ENCODE measurements at regions not wholly inside any gene's neighbourhood (a gene's known extent, or its start where the extent isn't known, plus 50 kb on each side); places are given as distances from the start of the nearest gene placed in this dataset.
"Not testable (repeated sequence)": the region's sequence is repeated elsewhere in the genome, so short reads cannot be mapped to it uniquely, and the experiment has no call there.

DNA sequence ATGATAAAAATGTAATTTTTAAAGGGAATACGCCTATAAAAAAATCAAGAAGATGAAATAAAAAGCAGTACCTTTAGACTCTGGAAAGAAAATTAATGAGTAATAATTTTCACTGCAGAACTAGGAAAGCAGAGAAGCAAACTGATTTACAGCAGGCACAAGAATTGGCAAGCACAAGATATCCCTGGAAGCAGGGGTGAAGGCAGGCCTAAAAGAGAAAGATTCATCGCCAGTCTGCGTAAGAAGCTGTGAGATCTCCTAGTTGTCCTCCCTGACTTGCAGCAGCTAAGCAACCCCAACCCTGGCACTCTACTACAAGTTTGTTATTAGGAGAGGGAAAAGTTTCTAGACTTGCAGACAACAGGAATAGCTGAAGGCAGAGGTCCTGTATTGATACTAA is 107.7 kb downstream of the PRR15 start:
- H2AFZ ChIP-seq (ENCODE audit: low read length); H3K18ac ChIP-seq (ENCODE audit: extremely low read depth, low read length); H3K4me2 ChIP-seq (ENCODE audit: insufficient read depth in 1 of 2, low read depth in 2 of 2, low read length in 2 of 2); H2BK120ac ChIP-seq (replicated peaks; ENCODE audit: low read depth, low read length); H3K27me3 ChIP-seq (replicated peaks in 1 of 4; ENCODE audit: control insufficient read depth in 3 of 4, extremely low read depth in 1 of 4, insufficient read depth in 3 of 4, low read length in 3 of 4); H4K91ac ChIP-seq (replicated peaks; ENCODE audit: insufficient read length, low read length); H3K14ac ChIP-seq (ENCODE audit: insufficient read length); H2BK15ac ChIP-seq (ENCODE audit: low read length); H4K20me1 ChIP-seq (replicated peaks in 1 of 2; ENCODE audit: control insufficient read depth in 1 of 2, insufficient read depth in 2 of 2, low read length in 2 of 2); H3K4me1 ChIP-seq (replicated peaks in 1 of 4; ENCODE audit: control insufficient read depth in 3 of 4, insufficient read depth in 4 of 4, low read length in 3 of 4); H2BK12ac ChIP-seq (ENCODE audit: low read depth, low read length); H3K23me2 ChIP-seq (ENCODE audit: low read depth, low read length); H2BK5ac ChIP-seq (ENCODE audit: low read depth, low read length); H3K27ac ChIP-seq (ENCODE audit: low read depth, low read length); H3K9me3 ChIP-seq (ENCODE audit: insufficient read depth in 2 of 2, low read depth in 1 of 2, low read length in 1 of 2); POLR2A ChIA-PET (ENCODE audit: partially characterized antibody); FAIRE-seq; H3K79me1 ChIP-seq (ENCODE audit: low read depth, low read length); H3K9ac ChIP-seq (replicated peaks in 1 of 4; ENCODE audit: extremely low read depth in 1 of 4, low read depth in 3 of 4, low read length in 3 of 4); H2AK5ac ChIP-seq (ENCODE audit: low read depth, low read length); H3K4me3 ChIP-seq (ENCODE audit: extremely low read depth in 1 of 4, insufficient read depth in 2 of 4, low read depth in 3 of 4, low read length in 4 of 4); H3K4ac ChIP-seq (replicated peaks; ENCODE audit: insufficient read length, low read depth, low read length); H3K36me3 ChIP-seq (ENCODE audit: control insufficient read depth in 2 of 4, insufficient read depth in 4 of 4, low read length in 3 of 4); H4K5ac ChIP-seq (ENCODE audit: insufficient read length, low read depth, low read length); H2BK20ac ChIP-seq (ENCODE audit: low read length); H3K23ac ChIP-seq (ENCODE audit: insufficient read length); DNase-seq (ENCODE audit: low read depth in 1 of 2, low spot score in 2 of 2); H3K56ac ChIP-seq (replicated peaks; ENCODE audit: insufficient read length, low read depth, low read length); H4K8ac ChIP-seq (ENCODE audit: extremely low read depth, insufficient read depth, low read length); H3K79me2 ChIP-seq (ENCODE audit: control insufficient read depth in 1 of 2, insufficient read depth in 2 of 2, low read length in 2 of 2): not testable (repeated sequence)
- CTCF ChIA-PET (ENCODE audit: partially characterized antibody) = interaction anchor here (1.3 kb wide), 1 partner anchor 32 kb away, joined by 3 read pairs; no protein-coding TSS in a partner anchor
- WGBS, 2 experiments (ENCODE audit: extremely low coverage in 1 of 2, insufficient coverage in 1 of 2, insufficient read length in 1 of 2, insufficient replicate concordance in 2 of 2, low coverage in 1 of 2, low lambda C conversion rate in 2 of 2, missing lambda C conversion rate in 1 of 2) = 94% methylated on average over 3 of the region's 3 CpGs; no CpG with 5 or more reads in 1 of the 2 experiments

DNA sequence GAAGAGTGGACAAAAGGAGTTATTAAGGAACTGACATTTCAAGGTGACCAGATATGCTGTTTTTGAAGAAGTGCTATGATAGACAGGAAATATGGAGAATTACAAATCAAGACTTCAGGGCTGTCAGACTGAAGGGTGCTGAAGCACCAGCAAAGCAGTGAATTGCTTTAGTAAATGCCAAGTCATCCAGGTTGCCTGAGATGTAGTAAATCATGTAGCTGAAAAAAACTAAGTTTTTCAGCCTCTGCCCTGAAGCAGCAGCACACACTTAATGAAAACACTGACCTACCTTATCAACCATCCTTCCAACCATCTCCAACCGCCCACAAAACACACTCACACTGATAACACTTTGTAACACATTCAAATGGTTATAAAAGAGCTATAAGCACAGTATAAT is 110.0 kb downstream of the PRR15 start:
- H3K79me1 ChIP-seq (ENCODE audit: low read depth, low read length); H4K20me1 ChIP-seq (replicated peaks in 1 of 2; ENCODE audit: control insufficient read depth in 1 of 2, insufficient read depth in 2 of 2, low read length in 2 of 2); H3K4me3 ChIP-seq (ENCODE audit: extremely low read depth in 1 of 4, insufficient read depth in 2 of 4, low read depth in 3 of 4, low read length in 4 of 4); DNase-seq (ENCODE audit: low read depth in 1 of 2, low spot score in 2 of 2); H3K27me3 ChIP-seq (replicated peaks in 1 of 4; ENCODE audit: control insufficient read depth in 3 of 4, extremely low read depth in 1 of 4, insufficient read depth in 3 of 4, low read length in 3 of 4); H3K23me2 ChIP-seq (ENCODE audit: low read depth, low read length); H3K27ac ChIP-seq (ENCODE audit: low read depth, low read length); H3K23ac ChIP-seq (ENCODE audit: insufficient read length); FAIRE-seq; H3K18ac ChIP-seq (ENCODE audit: extremely low read depth, low read length); CTCF ChIA-PET (ENCODE audit: partially characterized antibody); H4K5ac ChIP-seq (ENCODE audit: insufficient read length, low read depth, low read length); H2AK5ac ChIP-seq (ENCODE audit: low read depth, low read length); H3K79me2 ChIP-seq (ENCODE audit: control insufficient read depth in 1 of 2, insufficient read depth in 2 of 2, low read length in 2 of 2); H2BK12ac ChIP-seq (ENCODE audit: low read depth, low read length); POLR2A ChIA-PET (ENCODE audit: partially characterized antibody); H3K36me3 ChIP-seq (ENCODE audit: control insufficient read depth in 2 of 4, insufficient read depth in 4 of 4, low read length in 3 of 4); H3K56ac ChIP-seq (replicated peaks; ENCODE audit: insufficient read length, low read depth, low read length); H2BK120ac ChIP-seq (replicated peaks; ENCODE audit: low read depth, low read length); H2BK15ac ChIP-seq (ENCODE audit: low read length); H2BK20ac ChIP-seq (ENCODE audit: low read length); H4K91ac ChIP-seq (replicated peaks; ENCODE audit: insufficient read length, low read length); H3K9me3 ChIP-seq (ENCODE audit: insufficient read depth in 2 of 2, low read depth in 1 of 2, low read length in 1 of 2); H4K8ac ChIP-seq (ENCODE audit: extremely low read depth, insufficient read depth, low read length); H3K4me2 ChIP-seq (ENCODE audit: insufficient read depth in 1 of 2, low read depth in 2 of 2, low read length in 2 of 2); H2AFZ ChIP-seq (ENCODE audit: low read length); H2BK5ac ChIP-seq (ENCODE audit: low read depth, low read length); H3K4ac ChIP-seq (replicated peaks; ENCODE audit: insufficient read length, low read depth, low read length); H3K14ac ChIP-seq (ENCODE audit: insufficient read length); H3K9ac ChIP-seq (replicated peaks in 1 of 4; ENCODE audit: extremely low read depth in 1 of 4, low read depth in 3 of 4, low read length in 3 of 4); H3K4me1 ChIP-seq (replicated peaks in 1 of 4; ENCODE audit: control insufficient read depth in 3 of 4, insufficient read depth in 4 of 4, low read length in 3 of 4): not testable (repeated sequence)
- 89% methylated on average over 1 of the region's 1 CpG; no CpG with 5 or more reads in 1 of the 2 experiments for WGBS, 2 experiments (ENCODE audit: extremely low coverage in 1 of 2, insufficient coverage in 1 of 2, insufficient read length in 1 of 2, insufficient replicate concordance in 2 of 2, low coverage in 1 of 2, low lambda C conversion rate in 2 of 2, missing lambda C conversion rate in 1 of 2)
